ENCODE measurements at regions not wholly inside any gene's neighbourhood (a gene's known extent, or its start where the extent isn't known, plus 50 kb on each side); places are given as distances from the start of the nearest gene placed in this dataset.

DNA sequence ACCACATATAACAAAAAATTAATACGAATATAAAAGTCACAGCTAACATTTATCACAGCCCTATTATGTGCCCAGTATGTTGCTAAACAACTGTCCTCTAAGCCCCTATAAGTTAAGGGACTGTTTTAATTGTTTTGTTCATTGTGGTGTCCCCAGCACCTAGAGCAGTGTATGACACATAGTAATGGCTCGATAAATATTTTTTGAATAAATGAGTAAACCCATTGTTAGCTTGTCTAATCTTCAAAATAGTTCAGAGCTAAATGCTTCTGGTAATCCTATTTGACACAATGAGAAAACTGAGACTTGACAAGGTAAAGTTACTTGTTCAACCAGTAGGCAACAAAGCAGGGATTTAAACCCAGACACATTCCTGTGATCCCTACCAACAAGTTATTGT lies 78.4 kb upstream of the NEUROD6 start:
- DNase-seq (ENCODE audit: low read depth) = no peak
- no peak overlapping the region for H3K4me3 ChIP-seq (ENCODE audit: low read depth, low read length)
- TF ChIP-seq, protein P1, sequence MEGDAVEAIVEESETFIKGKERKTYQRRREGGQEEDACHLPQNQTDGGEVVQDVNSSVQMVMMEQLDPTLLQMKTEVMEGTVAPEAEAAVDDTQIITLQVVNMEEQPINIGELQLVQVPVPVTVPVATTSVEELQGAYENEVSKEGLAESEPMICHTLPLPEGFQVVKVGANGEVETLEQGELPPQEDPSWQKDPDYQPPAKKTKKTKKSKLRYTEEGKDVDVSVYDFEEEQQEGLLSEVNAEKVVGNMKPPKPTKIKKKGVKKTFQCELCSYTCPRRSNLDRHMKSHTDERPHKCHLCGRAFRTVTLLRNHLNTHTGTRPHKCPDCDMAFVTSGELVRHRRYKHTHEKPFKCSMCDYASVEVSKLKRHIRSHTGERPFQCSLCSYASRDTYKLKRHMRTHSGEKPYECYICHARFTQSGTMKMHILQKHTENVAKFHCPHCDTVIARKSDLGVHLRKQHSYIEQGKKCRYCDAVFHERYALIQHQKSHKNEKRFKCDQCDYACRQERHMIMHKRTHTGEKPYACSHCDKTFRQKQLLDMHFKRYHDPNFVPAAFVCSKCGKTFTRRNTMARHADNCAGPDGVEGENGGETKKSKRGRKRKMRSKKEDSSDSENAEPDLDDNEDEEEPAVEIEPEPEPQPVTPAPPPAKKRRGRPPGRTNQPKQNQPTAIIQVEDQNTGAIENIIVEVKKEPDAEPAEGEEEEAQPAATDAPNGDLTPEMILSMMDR (IDR thresholded peaks at IDR 0.05; ENCODE audit: insufficient read depth, low read depth, low read length) = no peak

DNA sequence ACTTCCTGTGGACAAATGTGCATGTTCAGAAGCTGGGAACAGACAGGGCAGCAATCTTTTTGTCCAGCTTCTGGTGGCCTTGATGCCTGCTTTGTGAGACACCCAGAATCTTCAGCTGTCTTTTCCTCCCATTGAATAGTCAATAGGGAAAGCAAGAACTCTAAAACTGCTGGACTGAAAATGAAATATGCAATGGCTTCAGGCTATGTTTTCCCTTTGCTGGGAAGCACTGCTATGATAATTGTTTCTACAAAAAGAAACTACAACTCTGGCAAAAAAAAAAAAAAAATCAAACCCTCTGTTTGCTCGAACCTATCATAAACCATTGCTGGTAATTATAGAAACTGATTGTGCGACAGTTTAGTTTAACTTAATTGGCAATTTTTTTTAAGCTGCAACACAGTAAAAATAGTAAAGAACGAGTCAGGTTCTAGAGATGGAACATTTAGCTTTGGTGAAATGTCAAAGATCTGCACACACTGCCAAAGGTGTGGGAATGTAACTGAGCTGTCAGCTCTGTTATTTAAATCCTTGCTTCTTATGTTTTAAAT lies 79.1 kb upstream of the NEUROD6 start:
- TF ChIP-seq, protein P1 (IDR thresholded peaks at IDR 0.05; ENCODE audit: insufficient read depth, low read depth, low read length) = no peak
- no peak overlapping the region for H3K4me3 ChIP-seq (ENCODE audit: low read depth, low read length)
- no peak for DNase-seq (ENCODE audit: low read depth)

DNA sequence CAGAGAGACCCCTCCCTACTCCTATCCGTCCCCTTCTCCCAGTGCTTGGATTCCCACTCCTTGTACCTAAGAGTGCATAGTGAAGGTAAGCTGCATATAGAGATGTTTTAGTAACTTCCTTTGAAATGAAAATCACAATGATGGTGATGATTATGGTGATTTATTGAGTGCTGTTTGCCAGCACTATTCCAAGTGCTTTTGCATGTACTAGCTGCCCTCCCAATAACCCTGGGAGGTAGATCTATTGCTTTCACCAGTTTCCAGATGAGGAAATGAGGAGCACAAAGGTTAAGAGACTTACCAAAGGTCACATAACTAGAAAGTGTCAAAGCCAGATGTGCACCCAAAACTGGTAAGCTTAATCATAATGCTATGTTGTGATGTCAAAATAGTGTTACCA lies 80.4 kb upstream of the NEUROD6 start:
- TF ChIP-seq, protein P1 (IDR thresholded peaks at IDR 0.05; ENCODE audit: insufficient read depth, low read depth, low read length) = no peak
- DNase-seq (ENCODE audit: low read depth) = no peak
- H3K4me3 ChIP-seq (ENCODE audit: low read depth, low read length) = no peak overlapping the region

DNA sequence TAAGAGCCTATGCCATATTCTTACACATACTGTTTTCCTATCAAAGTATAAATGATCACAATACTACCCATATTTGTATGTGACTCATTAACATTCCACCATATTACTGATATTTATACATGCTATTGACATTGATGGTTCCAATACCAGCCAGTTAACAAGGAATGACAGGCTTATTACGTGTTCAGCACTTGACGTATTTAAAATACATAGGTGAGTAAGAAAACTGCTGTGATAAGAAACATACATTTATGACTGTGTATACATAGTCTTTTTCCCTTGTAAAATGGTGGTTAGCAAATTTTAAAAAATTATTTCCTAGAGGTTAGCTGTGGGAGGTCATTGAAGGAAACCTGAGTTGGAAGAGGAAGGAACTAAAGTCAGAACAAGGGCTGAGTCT lies 81.1 kb upstream of the NEUROD6 start:
- no peak for DNase-seq (ENCODE audit: low read depth)
- H3K4me3 ChIP-seq (ENCODE audit: low read depth, low read length) = no peak overlapping the region
- TF ChIP-seq, protein P1 (IDR thresholded peaks at IDR 0.05; ENCODE audit: insufficient read depth, low read depth, low read length) = no peak

DNA sequence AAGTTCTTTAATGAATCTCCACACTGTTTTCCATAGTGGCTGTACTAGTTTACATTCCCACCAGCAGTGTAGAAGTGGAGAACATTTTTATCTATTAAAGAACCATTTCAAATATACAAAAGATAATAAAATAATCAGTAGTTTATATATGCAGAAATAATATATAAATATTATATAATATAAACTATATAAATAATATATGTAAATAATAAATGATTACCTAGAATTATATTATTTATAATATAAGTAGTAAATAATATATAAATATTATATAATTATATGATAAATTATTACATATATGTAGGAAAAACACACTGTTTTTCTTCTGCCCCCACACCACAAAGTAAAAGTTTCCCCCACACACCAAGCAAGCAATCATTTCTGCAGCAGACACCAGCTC lies 83.5 kb upstream of the NEUROD6 start:
- DNase-seq (ENCODE audit: low read depth) = no peak
- TF ChIP-seq, protein P1 (IDR thresholded peaks at IDR 0.05; ENCODE audit: insufficient read depth, low read depth, low read length) = no peak
- H3K4me3 ChIP-seq (ENCODE audit: low read depth, low read length) = no peak overlapping the region

DNA sequence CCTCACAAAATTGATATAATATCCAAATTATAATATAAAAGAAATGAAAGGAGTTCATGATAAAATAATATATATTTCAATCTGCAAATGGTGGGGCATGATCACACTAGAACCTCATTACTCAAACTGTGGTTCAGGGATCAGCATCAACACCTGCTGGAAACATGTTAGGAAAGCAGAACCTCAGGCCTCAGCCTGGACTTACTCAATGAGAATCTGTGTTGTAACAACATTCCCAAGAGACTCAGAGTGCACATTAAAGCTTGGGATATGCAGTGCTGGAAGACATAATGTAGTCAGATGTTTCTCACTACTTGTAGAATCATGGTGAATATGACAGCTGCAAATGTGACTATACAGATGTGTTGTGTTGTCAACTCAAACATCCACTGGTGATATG lies 81.7 kb upstream of the ITPRID1 start:
- DNase-seq (ENCODE audit: low read depth) = no peak
- no peak overlapping the region for H3K4me3 ChIP-seq (ENCODE audit: low read depth, low read length)
- TF ChIP-seq, protein P1 (IDR thresholded peaks at IDR 0.05; ENCODE audit: insufficient read depth, low read depth, low read length) = no peak

DNA sequence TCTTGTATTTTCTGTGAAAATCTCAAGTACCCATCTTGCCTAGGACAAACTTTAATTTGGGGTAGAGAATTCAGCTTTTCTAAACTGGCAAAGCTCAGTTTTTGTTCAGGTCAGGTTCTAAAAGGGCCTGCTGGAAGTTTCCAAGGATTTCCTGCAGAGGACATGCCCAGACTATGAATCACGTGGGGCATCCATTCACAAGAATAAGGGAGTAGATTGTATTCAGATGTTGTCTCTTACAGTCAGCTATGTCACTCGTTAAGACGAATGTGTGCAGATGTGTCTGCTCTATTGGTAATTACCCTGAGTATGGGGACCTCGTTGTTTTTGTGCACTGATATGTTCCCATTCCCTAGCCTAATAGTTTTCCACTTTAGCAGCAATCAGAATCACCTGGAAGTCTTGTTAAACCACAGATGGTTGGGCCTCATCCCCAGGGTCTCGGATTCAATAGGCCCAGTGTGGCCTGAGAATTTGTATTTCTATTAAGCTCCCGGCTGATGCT lies 81.0 kb upstream of the ITPRID1 start:
- no peak overlapping the region for H3K4me3 ChIP-seq (ENCODE audit: low read depth, low read length)
- DNase-seq (ENCODE audit: low read depth) = no peak
- TF ChIP-seq, protein P1 (IDR thresholded peaks at IDR 0.05; ENCODE audit: insufficient read depth, low read depth, low read length) = no peak
